ENCODE measurements at regions not wholly inside any gene's neighbourhood (a gene's known extent, or its start where the extent isn't known, plus 50 kb on each side); places are given as distances from the start of the nearest gene placed in this dataset.

GRCh38 chr3:40663280-40663679 is 138.5 kb downstream of the ZNF621 start:
- Histone ChIP-seq H3K27ac (ENCODE audit: extremely low read depth, low read depth, low read length) (no peak overlapping the region), H3K9me1 (ENCODE audit: control insufficient read depth, insufficient read depth, low read length) (no peaks in the 10 kb centered on the region), H2AFZ (ENCODE audit: low read depth, low read length) (no peak overlapping the region), H3K4me3 (no peak overlapping the region), H4K20me1 (replicated peaks; ENCODE audit: control insufficient read depth, insufficient read depth, low read length) (no peaks in the 10 kb centered on the region), H3K4me1 (replicated peaks in 1 of 2; ENCODE audit: control insufficient read depth in 2 of 2, insufficient read depth in 2 of 2, low read length in 2 of 2) (no peaks in the 10 kb centered on the region), H3K9ac (ENCODE audit: insufficient read depth in 1 of 2, low read depth in 2 of 2, low read length in 2 of 2) (no peak overlapping the region), H3K4me2 (ENCODE audit: insufficient read depth, low read length) (no peak overlapping the region), H3K9me3 (replicated peaks; ENCODE audit: control insufficient read depth, insufficient read depth, low read depth, low read length) (no peaks in the 10 kb centered on the region), H3K27me3 (ENCODE audit: control insufficient read depth in 2 of 2, insufficient read depth in 2 of 2, low read length in 2 of 2) (no peaks in the 10 kb centered on the region), H3K36me3 (ENCODE audit: control insufficient read depth, insufficient read depth, low read length) (no peaks in the 10 kb centered on the region), H3K79me2 (ENCODE audit: control insufficient read depth, insufficient read depth, low read length) (no peaks in the 10 kb centered on the region)
- in situ Hi-C loops (cut with MboI), result no loop called here
- FAIRE-seq, result no peak
- intact Hi-C loops (cut with micrococcal nuclease), result no loop called here
- ChIA-PET CTCF (ENCODE audit: low intra/inter-chr PET ratio) (no interaction called here), POLR2A (no interaction called here)
- no TSS peak for BruUV-seq (replicated peaks)
- no peak for TF ChIP-seq ADNP (tag; IDR thresholded peaks at IDR 0.05)
- no peak for TF ChIP-seq ZNF76 (CRISPR knock-in tag; IDR thresholded peaks at IDR 0.05; ENCODE audit: borderline replicate concordance)
- TF ChIP-seq DIDO1 (tag; IDR thresholded peaks at IDR 0.05; ENCODE audit: low read depth), result no peak
- no peak for TF ChIP-seq ZNF311 (CRISPR knock-in tag; IDR thresholded peaks at IDR 0.05)
- no peak for TF ChIP-seq DLX4 (CRISPR knock-in tag; IDR thresholded peaks at IDR 0.05)
- ATAC-seq, result no peak
- no peak for DNase-seq (ENCODE audit: extremely low read depth in 1 of 4, low spot score in 3 of 4)
- 0% methylated on average over 6 of the region's 6 CpGs for WGBS (ENCODE audit: insufficient coverage, low coverage, missing lambda C conversion rate)

GRCh38 chr3:40669176-40669575 is 144.4 kb downstream of the ZNF621 start:
- ChIA-PET CTCF (ENCODE audit: low intra/inter-chr PET ratio) (no interaction called here), POLR2A (interaction anchor here (0.6 kb wide), 1 partner anchor 1523 kb away, joined by 3 read pairs; no protein-coding TSS in a partner anchor)
- in situ Hi-C loops (cut with MboI), result no loop called here
- Histone ChIP-seq H3K4me3 (no peak overlapping the region), H3K27me3 (ENCODE audit: control insufficient read depth in 2 of 2, insufficient read depth in 2 of 2, low read length in 2 of 2) (no peaks in the 10 kb centered on the region; a peak in 1 of 5 replicates), H3K79me2 (ENCODE audit: control insufficient read depth, insufficient read depth, low read length) (no peaks in the 10 kb centered on the region), H3K36me3 (ENCODE audit: control insufficient read depth, insufficient read depth, low read length) (no peaks in the 10 kb centered on the region), H3K4me1 (replicated peaks in 1 of 2; ENCODE audit: control insufficient read depth in 2 of 2, insufficient read depth in 2 of 2, low read length in 2 of 2) (no peaks in the 10 kb centered on the region), H3K9ac (ENCODE audit: insufficient read depth in 1 of 2, low read depth in 2 of 2, low read length in 2 of 2) (no peak overlapping the region), H3K9me3 (replicated peaks; ENCODE audit: control insufficient read depth, insufficient read depth, low read depth, low read length) (no peaks in the 10 kb centered on the region), H2AFZ (ENCODE audit: low read depth, low read length) (no peak overlapping the region), H3K27ac (ENCODE audit: extremely low read depth, low read depth, low read length) (no peak overlapping the region), H3K9me1 (ENCODE audit: control insufficient read depth, insufficient read depth, low read length) (no peaks in the 10 kb centered on the region), H3K4me2 (ENCODE audit: insufficient read depth, low read length) (no peak overlapping the region), H4K20me1 (replicated peaks; ENCODE audit: control insufficient read depth, insufficient read depth, low read length) (no peaks in the 10 kb centered on the region)
- intact Hi-C loops (cut with micrococcal nuclease), result no loop called here
- WGBS (ENCODE audit: insufficient coverage, low coverage, missing lambda C conversion rate), result 2% methylated on average over 5 of the region's 5 CpGs
- BruUV-seq (replicated peaks), result no TSS peak
- ATAC-seq (no peak), DNase-seq (ENCODE audit: extremely low read depth in 1 of 4, low spot score in 3 of 4) (no peak), FAIRE-seq (no peak)
- TF ChIP-seq CTCFL (IDR thresholded peaks at IDR 0.05; ENCODE audit: borderline replicate concordance, insufficient read depth, low read depth, low read length, poor library complexity, severe bottlenecking) (no peak), ZNF740 (CRISPR knock-in tag; IDR thresholded peaks at IDR 0.05) (no peak), ZNF740 (tag; IDR thresholded peaks at IDR 0.05) (no peak), HLTF (IDR thresholded peaks at IDR 0.05) (no peak), CBX1 (IDR thresholded peaks at IDR 0.05; ENCODE audit: low read depth) (no peak), PREB (CRISPR knock-in tag; IDR thresholded peaks at IDR 0.05) (no peak), SMAD2 (IDR thresholded peaks at IDR 0.05; ENCODE audit: low read depth, low read length) (no peak), MTA3 (IDR thresholded peaks at IDR 0.05; ENCODE audit: borderline replicate concordance) (no peak)
